HL-60 (cell line): ENCODE measurements at regions not wholly inside any gene's neighbourhood (a gene's known extent, or its start where the extent isn't known, plus 50 kb on each side); places are given as distances from the start of the nearest gene placed in this dataset.

Experiments used
- DNase-seq, 2 experiments: peaks; one replicate each; pipeline ENCODE4 v3.0.0-alpha.2; 2010 to 2020; ENCODE audit warnings: low read depth in 1 of 2, low spot score in 1 of 2
- H3K27ac ChIP-seq: fragments of 250-450 bp; sonication (Bioruptor Pico); replicated peaks from 2 replicates; pipeline ENCODE4 v1.5.1; 2020; ENCODE audit warnings: mild to moderate bottlenecking, moderate library complexity
- H3K27me3 ChIP-seq: fragments of 250-450 bp; sonication (Bioruptor Pico); 2 replicates; pipeline ENCODE4 v1.5.1; 2021; ENCODE audit warnings: mild to moderate bottlenecking, moderate library complexity; ENCODE audit not compliant: insufficient read depth, poor library complexity, severe bottlenecking
- H3K4me3 ChIP-seq: replicated peaks from 2 replicates; pipeline ENCODE4 v1.5.1; 2011; ENCODE audit warnings: mild to moderate bottlenecking, control low read depth, low read length; ENCODE audit not compliant: insufficient read depth
- CTCF ChIP-seq: IDR thresholded peaks from one replicate; pipeline ENCODE4 v1.5.1; 2011; ENCODE audit warnings: low read length, control low read depth, inconsistent platforms; ENCODE audit not compliant: insufficient read depth
- GABPA ChIP-seq: IDR thresholded peaks from 2 replicates; pipeline ENCODE4 v1.6.1; 2012; ENCODE audit warnings: low read depth
- POLR2AphosphoS5 ChIP-seq: IDR thresholded peaks from 2 replicates; pipeline ENCODE4 v1.6.1; 2012; ENCODE audit warnings: low read depth
- SPI1 ChIP-seq: IDR thresholded peaks from 2 replicates; pipeline ENCODE4 v1.6.1; 2012; ENCODE audit warnings: low read depth, mild to moderate bottlenecking, borderline replicate concordance
- TF ChIP-seq, protein P1 (sequence below): IDR thresholded peaks from 2 replicates; pipeline ENCODE4 v1.6.1; 2012; ENCODE audit warnings: low read depth; ENCODE audit not compliant: insufficient replicate concordance

- no peak for TF ChIP-seq POLR2AphosphoS5
- TF ChIP-seq GABPA: no peak
- TF ChIP-seq CTCF: no peak
- TF ChIP-seq, protein P1, sequence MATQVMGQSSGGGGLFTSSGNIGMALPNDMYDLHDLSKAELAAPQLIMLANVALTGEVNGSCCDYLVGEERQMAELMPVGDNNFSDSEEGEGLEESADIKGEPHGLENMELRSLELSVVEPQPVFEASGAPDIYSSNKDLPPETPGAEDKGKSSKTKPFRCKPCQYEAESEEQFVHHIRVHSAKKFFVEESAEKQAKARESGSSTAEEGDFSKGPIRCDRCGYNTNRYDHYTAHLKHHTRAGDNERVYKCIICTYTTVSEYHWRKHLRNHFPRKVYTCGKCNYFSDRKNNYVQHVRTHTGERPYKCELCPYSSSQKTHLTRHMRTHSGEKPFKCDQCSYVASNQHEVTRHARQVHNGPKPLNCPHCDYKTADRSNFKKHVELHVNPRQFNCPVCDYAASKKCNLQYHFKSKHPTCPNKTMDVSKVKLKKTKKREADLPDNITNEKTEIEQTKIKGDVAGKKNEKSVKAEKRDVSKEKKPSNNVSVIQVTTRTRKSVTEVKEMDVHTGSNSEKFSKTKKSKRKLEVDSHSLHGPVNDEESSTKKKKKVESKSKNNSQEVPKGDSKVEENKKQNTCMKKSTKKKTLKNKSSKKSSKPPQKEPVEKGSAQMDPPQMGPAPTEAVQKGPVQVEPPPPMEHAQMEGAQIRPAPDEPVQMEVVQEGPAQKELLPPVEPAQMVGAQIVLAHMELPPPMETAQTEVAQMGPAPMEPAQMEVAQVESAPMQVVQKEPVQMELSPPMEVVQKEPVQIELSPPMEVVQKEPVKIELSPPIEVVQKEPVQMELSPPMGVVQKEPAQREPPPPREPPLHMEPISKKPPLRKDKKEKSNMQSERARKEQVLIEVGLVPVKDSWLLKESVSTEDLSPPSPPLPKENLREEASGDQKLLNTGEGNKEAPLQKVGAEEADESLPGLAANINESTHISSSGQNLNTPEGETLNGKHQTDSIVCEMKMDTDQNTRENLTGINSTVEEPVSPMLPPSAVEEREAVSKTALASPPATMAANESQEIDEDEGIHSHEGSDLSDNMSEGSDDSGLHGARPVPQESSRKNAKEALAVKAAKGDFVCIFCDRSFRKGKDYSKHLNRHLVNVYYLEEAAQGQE: no peak
- no peak for TF ChIP-seq SPI1
- Histone ChIP-seq H3K4me3 (no peak overlapping the region), H3K27me3 (no peaks in the 10 kb centered on the region), H3K27ac (no peak overlapping the region)
- no peak for DNase-seq
Measured at GRCh38 chr5:104635227-104635626, 1072.6 kb upstream of the NUDT12 start.

DNA sequence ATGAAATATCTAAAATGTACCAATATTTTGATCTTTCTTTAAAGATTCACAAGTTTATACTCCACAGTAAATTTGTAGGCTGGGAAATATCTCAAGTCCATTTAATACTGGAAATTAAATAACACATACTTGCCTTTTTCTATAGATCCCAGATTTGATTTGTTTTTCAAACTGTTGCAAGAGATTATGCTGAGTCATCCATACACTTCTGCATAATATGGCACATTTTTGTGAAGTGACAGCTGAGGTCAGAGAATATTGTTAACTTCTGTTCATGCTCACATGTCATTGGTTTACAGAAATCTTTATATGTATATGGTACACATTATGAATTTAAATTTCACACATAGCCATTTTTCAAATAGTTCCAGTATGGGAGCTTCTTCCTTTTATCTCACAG is 1066.3 kb upstream of the NUDT12 start:
- H3K4me3 ChIP-seq: no peak overlapping the region
- no peak for TF ChIP-seq POLR2AphosphoS5
- no peak for TF ChIP-seq GABPA
- TF ChIP-seq, protein P1: no peak
- no peak for TF ChIP-seq CTCF
- TF ChIP-seq SPI1: no peak
- no peak overlapping the region for H3K27ac ChIP-seq
- no peaks in the 10 kb centered on the region for H3K27me3 ChIP-seq
- no peak for DNase-seq

DNA sequence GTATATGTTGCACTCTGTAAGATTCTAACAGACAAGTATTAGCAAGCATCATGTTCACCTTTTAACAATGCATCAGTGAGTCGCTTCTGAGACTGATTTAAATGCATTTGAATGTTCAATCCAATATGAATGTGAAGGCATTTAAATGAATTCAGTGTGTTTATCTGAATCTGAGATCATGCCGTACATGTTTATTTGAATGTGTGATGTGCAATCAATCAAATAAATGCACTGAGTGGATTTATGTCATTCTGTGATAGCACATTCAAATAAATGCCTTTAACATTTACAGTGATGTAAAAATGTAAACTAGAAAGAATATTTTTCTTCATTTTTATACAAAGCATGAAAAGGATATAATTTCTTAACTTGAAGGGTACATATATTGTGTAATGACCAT is 1063.5 kb upstream of the NUDT12 start:
- TF ChIP-seq POLR2AphosphoS5 (no peak), CTCF (no peak), SPI1 (no peak), GABPA (no peak)
- TF ChIP-seq, protein P1: no peak
- Histone ChIP-seq H3K4me3 (no peak overlapping the region), H3K27me3 (no peaks in the 10 kb centered on the region), H3K27ac (no peak overlapping the region)
- no peak for DNase-seq
